ENCODE measurements at regions not wholly inside any gene's neighbourhood (a gene's known extent, or its start where the extent isn't known, plus 50 kb on each side); places are given as distances from the start of the nearest gene placed in this dataset.

DNA sequence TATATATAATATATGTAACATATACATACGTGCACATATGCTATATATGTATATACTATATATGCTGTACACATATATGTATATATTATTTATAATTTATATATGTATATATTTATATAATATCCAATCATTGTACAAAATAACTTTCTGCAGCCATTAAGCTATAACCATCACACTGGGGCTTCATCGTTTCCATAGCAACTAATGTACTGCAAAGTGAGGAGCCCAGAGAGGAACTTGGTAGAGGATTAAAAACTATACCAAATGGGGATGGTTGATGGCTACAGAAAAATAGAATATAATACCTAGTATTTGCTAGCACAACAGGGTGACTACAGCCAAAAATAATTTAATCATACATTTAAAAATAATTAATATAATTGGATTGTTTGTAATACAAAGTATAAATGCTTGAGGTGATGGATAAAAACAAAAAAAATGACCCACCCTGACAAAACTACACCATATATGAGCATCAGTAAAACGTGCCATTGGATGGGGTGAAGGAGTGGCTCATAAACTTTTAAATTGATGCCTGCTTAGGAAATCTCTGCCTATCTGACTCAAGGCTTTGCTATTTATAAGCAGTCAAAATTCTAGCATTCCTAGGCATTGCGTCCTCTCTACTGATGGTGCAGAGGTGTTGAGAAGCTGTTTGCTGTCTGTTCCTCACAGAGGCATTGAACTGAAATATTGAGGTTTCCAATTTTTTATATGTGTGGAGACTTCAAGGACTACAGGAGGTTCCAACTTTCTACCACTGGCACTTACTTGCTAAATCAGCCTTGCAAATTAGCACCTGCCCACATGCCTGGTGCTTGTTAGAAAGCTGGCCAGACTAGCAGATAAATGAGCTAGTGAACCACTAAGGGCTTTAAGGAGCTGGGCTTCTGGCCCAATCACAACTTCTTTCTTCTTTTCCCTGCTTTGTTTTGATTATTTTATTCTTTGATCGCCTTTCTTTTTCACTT lies 190.1 kb downstream of the SCP2D1 start:
- no peak for FAIRE-seq

DNA sequence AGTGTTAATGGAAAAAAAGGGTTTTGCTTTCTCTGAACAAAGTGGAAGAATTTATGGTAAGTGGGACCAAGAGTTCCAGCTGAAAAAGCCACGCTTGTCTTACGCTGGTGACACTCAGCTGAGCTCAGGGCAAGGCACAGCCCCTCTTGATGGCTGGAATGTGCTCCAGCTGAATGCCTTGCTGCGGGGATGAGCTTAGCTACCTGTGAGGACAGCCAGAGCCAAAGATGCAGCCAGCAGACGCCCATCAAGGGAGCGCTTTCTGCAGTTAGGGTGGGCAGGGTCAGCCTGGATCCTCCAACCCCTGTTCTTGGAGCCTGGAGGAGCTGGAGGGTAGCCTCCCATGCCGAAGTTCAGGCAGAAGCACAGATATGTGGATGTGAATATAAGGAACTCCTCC lies 191.4 kb downstream of the SCP2D1 start:
- FAIRE-seq: no peak

DNA sequence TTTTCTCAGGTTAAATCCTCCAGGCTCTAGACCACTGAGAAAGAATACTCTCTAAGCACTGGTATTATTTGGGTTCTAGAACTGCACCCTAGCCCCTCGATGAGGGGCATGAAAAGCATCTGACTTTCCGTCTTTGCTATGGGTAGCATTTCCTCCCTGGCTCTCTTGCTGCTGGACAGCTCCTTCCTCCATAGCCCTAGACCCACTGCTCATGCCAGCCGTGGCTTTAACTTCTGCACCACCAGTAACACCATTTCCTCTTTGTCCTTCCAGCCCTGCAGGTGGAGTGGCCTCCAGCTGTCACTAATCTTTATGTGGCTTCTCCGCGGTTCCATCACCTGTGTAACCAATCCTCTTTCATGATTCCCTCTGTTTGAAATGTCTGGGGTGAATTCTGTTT lies 194.9 kb downstream of the SCP2D1 start:
- no peak for FAIRE-seq

GRCh38 chr20:19009081-19009688 lies 195.6 kb downstream of the SCP2D1 start:
- FAIRE-seq: no peak

- no peak for FAIRE-seq
These were observed 199.1 kb downstream of the SCP2D1 start for GRCh38 chr20:19012676-19013075.

DNA sequence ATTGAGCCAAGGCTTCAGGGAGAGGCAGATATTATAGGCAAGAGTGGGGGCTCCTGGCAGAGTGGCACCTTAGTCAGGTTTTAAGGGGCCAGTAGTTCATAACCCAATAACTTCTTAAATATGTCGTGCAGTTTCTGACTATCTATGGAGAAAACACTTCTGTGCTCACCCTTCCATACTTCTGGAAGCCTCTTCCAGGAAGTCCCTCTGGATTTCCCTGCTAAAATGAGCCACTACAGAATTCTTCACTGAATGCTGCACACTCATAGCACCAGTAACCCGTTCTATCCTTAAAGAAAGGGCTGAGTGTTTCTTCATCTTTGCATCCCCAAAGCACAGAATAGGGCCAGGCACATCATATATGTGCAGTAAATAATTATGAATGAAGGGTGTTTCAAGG lies 198.5 kb upstream of the SLC24A3 start:
- FAIRE-seq: no peak

DNA sequence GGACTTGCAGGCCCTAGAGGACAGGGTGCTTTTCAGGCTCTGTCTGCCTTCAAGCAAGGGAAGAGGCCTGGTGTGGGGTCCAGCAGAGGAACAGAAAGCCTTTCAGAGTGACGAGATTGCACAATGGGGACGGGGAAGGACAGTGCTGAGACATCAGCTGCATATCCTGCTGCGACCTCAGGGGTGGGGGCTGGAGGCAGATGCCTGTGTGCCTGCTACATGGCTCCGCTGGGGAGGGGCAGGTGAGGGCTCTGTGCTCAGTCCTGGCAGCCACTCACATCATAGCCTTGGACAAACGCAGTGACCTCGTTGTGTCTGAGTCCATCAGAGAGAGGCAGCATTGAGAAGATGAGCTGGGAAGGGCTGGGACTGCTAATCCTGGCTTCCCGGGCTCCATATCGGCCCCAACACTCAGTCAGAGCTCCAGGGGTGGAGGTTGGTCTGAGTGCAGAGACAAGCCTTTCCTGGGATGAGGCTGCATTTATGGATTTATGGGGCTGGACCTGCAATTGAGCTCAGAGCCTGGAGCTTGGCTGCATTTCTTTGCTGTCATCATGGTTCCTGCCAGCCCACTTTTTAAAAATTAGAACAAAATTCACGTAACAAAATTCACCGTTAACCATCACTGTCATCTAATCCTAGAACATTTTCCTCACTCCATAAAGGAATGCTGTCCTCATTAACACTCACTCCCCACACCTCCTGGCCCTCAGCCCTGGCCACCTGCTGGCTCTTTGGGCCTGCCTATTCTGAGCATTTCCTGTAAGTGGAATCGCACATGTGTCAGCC lies 196.9 kb upstream of the SLC24A3 start:
- FAIRE-seq: no peak

- no peak for FAIRE-seq
These were observed 196.3 kb upstream of the SLC24A3 start for GRCh38 chr20:19016140-19016497.

DNA sequence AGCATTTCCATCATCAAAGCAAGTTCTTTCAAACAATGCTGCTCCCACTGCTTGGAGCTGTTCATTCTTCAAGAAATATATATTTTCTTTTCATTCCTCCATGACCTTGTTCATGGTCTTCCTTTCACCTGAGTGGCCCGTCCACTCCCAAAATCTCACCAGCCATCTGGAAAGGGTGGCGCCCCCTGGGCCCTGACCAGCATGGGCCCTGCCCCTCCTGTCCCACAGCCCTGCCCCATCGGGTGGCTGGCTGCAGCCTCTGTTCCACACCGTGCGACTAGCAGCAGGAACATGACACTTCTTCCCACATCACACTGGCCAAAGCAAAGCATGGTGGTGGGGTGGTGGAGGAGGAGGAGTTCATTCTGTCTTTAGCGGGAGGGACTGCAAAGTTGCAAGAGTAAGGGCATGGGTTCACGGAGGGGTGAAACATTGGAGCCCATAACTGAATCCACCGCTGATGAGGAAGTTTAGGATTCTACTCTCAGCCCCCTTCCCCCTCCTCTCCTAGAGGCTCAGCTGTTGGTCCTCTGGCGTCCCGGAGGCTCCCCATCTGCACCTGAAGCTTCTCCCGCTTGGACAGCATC lies 195.2 kb upstream of the SLC24A3 start:
- FAIRE-seq: no peak

DNA sequence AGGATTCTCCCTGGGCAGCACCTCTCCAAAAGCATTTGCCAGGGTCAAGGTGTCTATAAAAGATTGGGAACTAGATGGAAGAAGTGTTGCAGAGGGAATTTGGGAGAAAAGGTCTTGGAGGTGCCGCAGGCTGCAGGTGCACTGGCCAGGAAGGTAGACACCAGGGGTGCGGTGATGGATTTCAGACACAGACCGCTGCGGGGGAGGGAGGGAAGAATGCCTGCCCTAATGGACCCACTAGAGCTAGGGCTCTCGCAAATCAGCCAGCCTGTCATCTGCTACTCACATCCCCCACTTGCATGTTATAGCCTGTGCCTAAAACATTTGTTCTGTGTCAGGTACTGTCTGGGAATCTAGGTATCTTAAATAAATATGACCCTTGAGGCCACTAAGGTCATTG lies 193.6 kb upstream of the SLC24A3 start:
- FAIRE-seq: no peak

DNA sequence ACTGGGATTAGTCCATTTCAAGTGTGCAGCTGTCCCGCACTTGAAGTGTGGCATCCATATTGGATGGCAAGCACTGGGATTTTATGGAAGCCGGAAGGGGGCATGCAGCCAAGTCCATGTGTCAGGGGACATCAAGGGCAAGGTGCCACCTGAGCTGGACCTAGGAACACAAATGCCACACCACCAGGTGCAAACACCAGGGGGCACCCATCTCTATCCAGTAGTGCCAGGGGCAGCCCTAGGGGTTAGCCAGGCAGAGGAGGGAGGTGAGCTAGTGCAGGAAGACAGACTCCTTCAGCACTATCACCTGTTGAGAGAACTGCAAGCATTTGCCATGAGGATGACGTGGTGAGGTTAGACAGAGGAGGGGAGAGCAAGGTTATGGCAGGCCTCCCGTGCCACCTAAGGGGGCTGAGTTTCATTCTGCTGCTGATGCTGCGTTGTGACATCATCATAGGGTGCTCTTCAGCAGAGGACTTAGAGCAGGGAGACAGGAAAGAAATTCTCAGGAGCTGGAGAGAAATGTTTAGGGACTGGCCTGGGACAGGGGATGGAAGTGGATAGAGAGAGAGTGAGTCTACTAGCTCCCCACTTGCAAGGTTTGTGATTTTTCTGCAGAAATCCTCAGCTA lies 192.6 kb upstream of the SLC24A3 start:
- no peak for FAIRE-seq

DNA sequence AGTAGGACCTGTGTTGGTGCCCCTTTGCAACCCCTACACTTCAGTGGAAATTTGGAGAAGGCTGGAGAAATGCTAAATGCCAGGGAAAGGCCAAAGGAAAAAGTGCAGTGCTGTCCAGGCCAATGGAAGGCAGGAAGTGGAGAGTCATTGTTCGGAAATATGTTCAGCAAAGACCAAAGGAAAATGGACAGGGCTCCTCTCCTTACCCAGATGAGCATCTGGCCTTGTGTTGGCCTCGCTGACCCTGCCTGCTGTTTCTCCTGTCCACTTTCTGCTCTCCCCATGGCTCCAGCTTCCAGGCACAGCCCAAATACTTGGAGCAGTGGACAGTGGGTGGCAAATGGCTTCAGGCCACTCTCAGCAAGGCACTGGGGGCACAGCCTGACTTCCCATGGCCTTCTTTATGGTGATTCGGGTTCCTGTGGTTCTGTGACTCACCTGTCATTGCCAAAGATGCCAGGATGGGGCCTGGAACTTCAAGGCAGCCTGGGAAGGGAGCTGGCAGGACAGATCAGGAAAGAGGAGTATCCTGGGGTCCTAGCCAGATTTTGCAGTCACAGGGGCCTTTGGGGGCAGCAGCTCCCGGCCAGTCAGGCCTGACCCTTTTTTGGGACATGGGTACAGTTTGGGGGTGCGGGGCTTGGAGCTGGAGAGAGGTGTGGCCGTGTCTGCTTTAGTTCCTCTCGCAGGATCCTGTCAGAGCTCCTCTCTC lies 190.9 kb upstream of the SLC24A3 start:
- no peak for FAIRE-seq

- no peak for FAIRE-seq
These were observed 190.3 kb upstream of the SLC24A3 start for GRCh38 chr20:19022118-19022575.

DNA sequence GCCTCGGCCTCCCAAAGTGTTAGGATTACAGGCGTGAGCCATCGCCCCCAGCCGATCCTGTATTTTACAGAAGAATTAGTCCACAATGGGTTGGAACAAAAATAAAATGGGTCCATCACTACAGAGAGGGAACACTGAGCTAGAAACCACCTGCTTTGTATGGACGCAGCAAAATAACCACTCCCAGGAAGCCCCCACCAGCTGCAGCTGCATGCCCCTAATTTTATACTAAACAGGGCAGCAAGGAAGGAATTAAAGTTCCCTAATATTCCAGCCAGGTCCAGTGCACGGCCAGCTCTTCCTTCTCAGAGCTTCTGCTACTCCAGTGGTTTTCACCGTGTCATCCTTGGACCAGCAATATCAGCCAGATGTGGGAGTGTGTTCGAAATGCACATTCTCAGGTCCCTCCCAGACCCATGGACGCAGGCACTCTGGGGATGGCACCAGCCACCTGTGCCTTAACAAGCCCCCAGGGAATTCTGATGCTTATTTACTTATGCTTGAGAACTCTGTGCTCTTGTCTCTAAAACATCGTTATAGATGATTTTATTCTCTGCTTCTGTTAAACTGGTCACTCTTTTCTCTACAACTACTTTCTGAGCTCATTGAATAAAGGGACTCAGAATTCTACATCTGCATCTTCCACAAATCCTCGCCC lies 189.5 kb upstream of the SLC24A3 start:
- no peak for FAIRE-seq

DNA sequence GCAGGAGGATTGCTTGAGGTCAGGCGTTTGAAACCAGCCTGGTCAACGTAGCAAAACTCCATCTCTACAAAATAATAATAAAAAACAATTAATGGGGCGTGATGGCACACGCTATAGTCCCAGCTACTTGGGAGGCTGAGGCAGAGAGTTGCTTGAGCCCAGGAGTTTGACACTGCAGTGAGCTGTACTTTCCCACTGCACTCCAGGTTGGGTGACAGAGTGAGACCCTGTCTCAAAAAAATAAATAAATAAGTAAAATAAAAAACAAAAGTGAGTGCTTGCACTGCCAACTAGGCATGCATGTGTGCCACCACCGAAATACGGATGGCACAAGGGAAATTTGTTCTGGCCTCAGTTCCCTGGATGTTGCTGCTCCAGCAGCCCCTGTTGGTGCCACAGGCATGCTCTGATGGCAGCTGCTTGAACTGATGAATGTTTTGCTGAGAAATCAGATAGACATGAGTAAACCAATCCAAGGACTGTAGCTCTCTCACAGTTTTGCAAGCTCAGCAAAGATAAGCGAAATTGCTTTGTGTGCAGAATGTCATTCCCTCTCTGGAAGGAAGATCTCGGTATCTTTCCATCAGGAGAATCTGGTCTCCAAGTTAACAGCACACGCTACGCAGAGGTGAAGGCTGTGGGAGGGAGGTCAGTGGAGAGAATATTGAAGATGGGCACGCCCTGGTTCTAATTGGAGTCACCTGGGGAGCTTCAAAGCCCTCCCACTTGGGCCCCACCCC lies 188.0 kb upstream of the SLC24A3 start:
- FAIRE-seq: no peak

GRCh38 chr20:19025430-19026120 lies 186.9 kb upstream of the SLC24A3 start:
- no peak for FAIRE-seq

- no peak for FAIRE-seq
These were observed 186.1 kb upstream of the SLC24A3 start for GRCh38 chr20:19026121-19026878.

DNA sequence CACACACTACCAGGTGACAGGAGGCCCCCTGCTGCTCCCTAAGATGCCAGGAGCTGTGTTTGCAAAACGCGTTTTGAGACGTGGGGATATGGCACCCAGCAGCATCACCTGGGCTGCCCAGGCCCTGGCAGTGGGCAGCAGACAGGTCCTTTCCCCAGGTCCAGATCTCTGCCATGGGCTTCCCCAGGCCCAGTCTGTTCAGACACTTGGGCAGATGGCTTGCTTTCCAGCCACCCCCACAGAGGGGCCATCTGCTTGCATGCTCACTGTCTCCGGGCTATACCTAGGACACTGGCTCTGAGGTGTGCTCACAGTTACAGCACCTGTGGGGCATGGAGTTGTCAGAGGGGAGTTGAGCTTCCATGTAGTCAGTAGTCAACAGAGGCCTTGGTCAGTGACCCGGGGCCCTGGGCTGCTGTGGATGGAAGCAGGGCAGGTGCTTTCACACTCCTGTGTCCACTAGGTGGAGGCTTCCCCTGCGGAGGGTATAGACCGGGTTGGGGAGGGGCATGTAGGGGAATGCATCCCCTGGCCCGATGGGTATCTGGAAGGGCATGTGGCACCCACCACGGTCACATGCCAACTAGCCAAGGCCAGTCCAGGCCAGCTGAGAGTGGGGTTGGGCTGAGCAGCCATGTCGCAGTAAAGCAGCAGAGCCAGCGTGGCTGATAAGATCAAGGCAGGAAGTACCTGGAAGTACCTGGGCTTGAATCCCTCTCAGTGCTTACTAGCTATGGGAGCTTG lies 185.4 kb upstream of the SLC24A3 start:
- FAIRE-seq: no peak
